ENCODE measurements at regions not wholly inside any gene's neighbourhood (a gene's known extent, or its start where the extent isn't known, plus 50 kb on each side); places are given as distances from the start of the nearest gene placed in this dataset.

- TF ChIP-seq CTCF (IDR thresholded peaks at IDR 0.05; ENCODE audit: insufficient read depth, low read depth, low read length): no peak
- TF ChIP-seq EZH2 (IDR thresholded peaks at IDR 0.05; ENCODE audit: insufficient read depth, low read length): no peak
Observed at GRCh38 chr12:65705380-65705876, 118.9 kb upstream of the HMGA2 start.

Data from astrocyte (in vitro differentiated cells and primary cell).